PC-9 (cell line): ENCODE measurements at regions not wholly inside any gene's neighbourhood (a gene's known extent, or its start where the extent isn't known, plus 50 kb on each side); places are given as distances from the start of the nearest gene placed in this dataset.

ENCODE experiments used
- BruUV-seq: library from RNA; stranded (reverse); fragments of 400-500 nt; replicated peaks from 2 replicates; lab custom pipeline; 2021; lab: Mats Ljungman, UMichigan
- CTCF ChIA-PET: fragments of 300-600 bp; sonication (Branson Sonifier 250); formaldehyde crosslinking; loops from one replicate; lab custom pipeline; 2022; ENCODE audit warnings: antibody characterized with exemption; lab: Charles Lee
- POLR2A ChIA-PET: fragments of 300-600 bp; sonication (Branson Sonifier 250); formaldehyde crosslinking; loops from one replicate; lab custom pipeline; 2022; ENCODE audit warnings: antibody characterized with exemption; ENCODE audit not compliant: unreplicated experiment; lab: Charles Lee
- DNase-seq, 2 experiments: peaks; one replicate each; pipeline versions ENCODE4 v3.0.0 to v3.0.0-alpha.2; 2015 to 2022; ENCODE audit warnings: mixed read lengths in 1 of 2
- H2AFZ ChIP-seq: fragments of 200-600 bp; sonication (generic); 2 replicates; pipeline ENCODE4 v1.8.1; 2017; ENCODE audit warnings: antibody characterized with exemption
- H3F3A ChIP-seq: fragments of 200-600 bp; sonication (generic); 2 replicates; pipeline ENCODE4 v1.8.1; 2017; ENCODE audit warnings: antibody characterized with exemption, mild to moderate bottlenecking, low read depth; ENCODE audit not compliant: insufficient read depth
- H3K27ac ChIP-seq: fragments of 200-600 bp; sonication (generic); 2 replicates; pipeline ENCODE4 v1.6.1; 2016; ENCODE audit warnings: mixed run types
- H3K27me3 ChIP-seq: fragments of 200-600 bp; sonication (generic); 2 replicates; pipeline ENCODE4 v1.6.1; 2016; ENCODE audit warnings: low read depth, mixed run types; ENCODE audit not compliant: insufficient read depth
- H3K36me3 ChIP-seq: fragments of 200-600 bp; sonication (generic); 2 replicates; pipeline ENCODE4 v1.6.1; 2016; ENCODE audit warnings: low read depth, mixed run types
- H3K4me1 ChIP-seq: fragments of 200-600 bp; sonication (generic); replicated peaks from 2 replicates; pipeline ENCODE4 v1.6.1; 2016; ENCODE audit warnings: mixed run types; ENCODE audit not compliant: insufficient read depth
- H3K4me2 ChIP-seq: fragments of 200-600 bp; sonication (generic); 2 replicates; pipeline ENCODE4 v1.6.1; 2017; ENCODE audit warnings: mixed run types
- H3K4me3 ChIP-seq: fragments of 200-600 bp; sonication (generic); 2 replicates; pipeline ENCODE4 v1.6.1; 2016; ENCODE audit warnings: mixed run types
- H3K79me2 ChIP-seq: fragments of 200-600 bp; sonication (generic); 2 replicates; pipeline ENCODE4 v1.6.1; 2017; ENCODE audit warnings: low read depth, mixed run types
- H3K9me2 ChIP-seq: fragments of 200-600 bp; sonication (generic); 2 replicates; pipeline ENCODE4 v1.8.1; 2017; ENCODE audit warnings: mild to moderate bottlenecking; ENCODE audit not compliant: insufficient read depth
- H3K9me3 ChIP-seq: fragments of 200-600 bp; sonication (generic); 2 replicates; pipeline ENCODE4 v1.8.1; 2016; ENCODE audit warnings: low read depth; ENCODE audit not compliant: insufficient read depth
- H4K20me1 ChIP-seq: fragments of 200-600 bp; sonication (generic); 2 replicates; pipeline ENCODE4 v1.8.1; 2017; ENCODE audit not compliant: insufficient read depth
- EZH2 ChIP-seq: fragments of 200-600 bp; sonication (generic); IDR thresholded peaks from 2 replicates; pipeline ENCODE4 v1.8.0; 2017; ENCODE audit warnings: antibody characterized with exemption, low read depth
- intact Hi-C: fragments of 100-400 bp; cut with micrococcal nuclease; formaldehyde crosslinking; loops from one replicate; pipeline ENCODE4 v1.10.0; 2022; ENCODE audit not compliant: unreplicated experiment
- TF ChIP-seq, protein P1 (sequence below): fragments of 200-600 bp; sonication (generic); conservative IDR thresholded peaks from 2 replicates; pipeline ENCODE4 v1.6.1; 2017; ENCODE audit warnings: mixed run types, antibody characterized with exemption, mild to moderate bottlenecking, moderate library complexity

DNA sequence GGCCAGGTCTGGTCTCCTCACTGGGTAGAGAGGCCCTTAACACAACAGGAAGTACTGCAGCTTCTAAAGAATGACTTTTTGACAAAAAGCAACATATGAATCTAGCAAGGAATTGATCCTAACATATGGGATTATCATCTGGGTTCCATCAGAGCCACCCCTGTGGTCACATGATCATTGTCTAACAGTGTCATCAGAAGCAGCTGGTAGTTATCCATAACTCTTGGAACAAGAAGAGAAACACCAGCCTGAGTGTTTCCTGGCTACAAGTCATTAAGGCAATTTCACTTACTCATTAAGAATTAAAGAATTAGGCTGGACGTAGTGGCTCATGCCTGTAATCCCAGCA, 219.3 kb upstream of the ARID1B start:
- Histone ChIP-seq H3K4me3 (no peak overlapping the region), H4K20me1 (no peaks in the 10 kb centered on the region), H3K36me3 (no peaks in the 10 kb centered on the region), H3K4me2 (no peak overlapping the region), H2AFZ (no peak overlapping the region), H3K4me1 (no peaks in the 10 kb centered on the region), H3K9me2 (no peaks in the 10 kb centered on the region), H3K9me3 (no peaks in the 10 kb centered on the region), H3K79me2 (no peaks in the 10 kb centered on the region), H3K27me3 (no peaks in the 10 kb centered on the region), H3F3A (no peaks in the 10 kb centered on the region), H3K27ac (no peak overlapping the region)
- ChIA-PET CTCF (interaction anchor here (0.9 kb wide), 1 partner anchor 274 kb away, joined by 3 read pairs; no protein-coding TSS in a partner anchor), POLR2A (no interaction called here)
- no peak for TF ChIP-seq EZH2
- TF ChIP-seq, protein P1, sequence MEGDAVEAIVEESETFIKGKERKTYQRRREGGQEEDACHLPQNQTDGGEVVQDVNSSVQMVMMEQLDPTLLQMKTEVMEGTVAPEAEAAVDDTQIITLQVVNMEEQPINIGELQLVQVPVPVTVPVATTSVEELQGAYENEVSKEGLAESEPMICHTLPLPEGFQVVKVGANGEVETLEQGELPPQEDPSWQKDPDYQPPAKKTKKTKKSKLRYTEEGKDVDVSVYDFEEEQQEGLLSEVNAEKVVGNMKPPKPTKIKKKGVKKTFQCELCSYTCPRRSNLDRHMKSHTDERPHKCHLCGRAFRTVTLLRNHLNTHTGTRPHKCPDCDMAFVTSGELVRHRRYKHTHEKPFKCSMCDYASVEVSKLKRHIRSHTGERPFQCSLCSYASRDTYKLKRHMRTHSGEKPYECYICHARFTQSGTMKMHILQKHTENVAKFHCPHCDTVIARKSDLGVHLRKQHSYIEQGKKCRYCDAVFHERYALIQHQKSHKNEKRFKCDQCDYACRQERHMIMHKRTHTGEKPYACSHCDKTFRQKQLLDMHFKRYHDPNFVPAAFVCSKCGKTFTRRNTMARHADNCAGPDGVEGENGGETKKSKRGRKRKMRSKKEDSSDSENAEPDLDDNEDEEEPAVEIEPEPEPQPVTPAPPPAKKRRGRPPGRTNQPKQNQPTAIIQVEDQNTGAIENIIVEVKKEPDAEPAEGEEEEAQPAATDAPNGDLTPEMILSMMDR, result no peak
- intact Hi-C loops, result no loop called here
- no TSS peak for BruUV-seq
- DNase-seq, result no peak

DNA sequence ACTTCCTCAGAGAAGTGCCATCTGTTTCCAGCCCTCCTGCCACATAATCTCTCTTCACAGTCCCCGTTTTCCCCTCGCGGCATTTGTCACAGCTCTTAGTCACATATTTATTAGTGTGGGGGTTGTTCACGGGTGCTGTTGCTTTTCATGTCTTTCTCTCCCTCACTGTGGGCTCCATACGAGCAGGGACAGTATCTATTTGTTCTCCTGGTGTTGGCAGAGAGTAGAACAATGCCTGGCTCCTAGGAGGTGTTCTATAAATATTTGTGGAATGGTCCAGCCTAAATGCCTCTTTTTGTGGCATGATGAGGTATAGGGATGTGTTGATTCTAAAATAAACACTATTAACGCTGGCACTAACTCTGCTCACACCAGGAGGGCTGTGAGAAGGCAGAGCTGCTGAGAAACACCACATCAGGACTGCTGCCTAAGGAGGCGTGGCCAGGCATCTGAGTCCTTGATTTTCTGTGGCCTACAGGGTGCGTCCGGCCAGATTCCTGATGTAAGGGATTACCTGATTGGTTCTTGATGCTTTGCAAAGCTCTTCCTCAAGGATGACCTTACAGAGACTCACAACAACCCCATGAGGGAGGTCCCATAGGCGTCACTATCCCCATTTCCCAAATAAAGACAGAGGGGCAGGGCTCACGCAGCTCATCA, 219.8 kb upstream of the ARID1B start:
- Histone ChIP-seq H3K9me2 (no peaks in the 10 kb centered on the region), H3K79me2 (no peaks in the 10 kb centered on the region), H3F3A (no peaks in the 10 kb centered on the region), H2AFZ (no peak overlapping the region), H3K4me3 (no peak overlapping the region), H4K20me1 (no peaks in the 10 kb centered on the region), H3K9me3 (no peaks in the 10 kb centered on the region), H3K4me2 (no peak overlapping the region), H3K27me3 (no peaks in the 10 kb centered on the region), H3K4me1 (no peaks in the 10 kb centered on the region), H3K36me3 (no peaks in the 10 kb centered on the region), H3K27ac (no peak overlapping the region)
- intact Hi-C loops, result no loop called here
- BruUV-seq, result no TSS peak
- ChIA-PET CTCF (interaction anchor here (0.9 kb wide), 1 partner anchor 275 kb away, joined by 3 read pairs; no protein-coding TSS in a partner anchor), POLR2A (no interaction called here)
- no peak for DNase-seq
- TF ChIP-seq, protein P1, result no peak

DNA sequence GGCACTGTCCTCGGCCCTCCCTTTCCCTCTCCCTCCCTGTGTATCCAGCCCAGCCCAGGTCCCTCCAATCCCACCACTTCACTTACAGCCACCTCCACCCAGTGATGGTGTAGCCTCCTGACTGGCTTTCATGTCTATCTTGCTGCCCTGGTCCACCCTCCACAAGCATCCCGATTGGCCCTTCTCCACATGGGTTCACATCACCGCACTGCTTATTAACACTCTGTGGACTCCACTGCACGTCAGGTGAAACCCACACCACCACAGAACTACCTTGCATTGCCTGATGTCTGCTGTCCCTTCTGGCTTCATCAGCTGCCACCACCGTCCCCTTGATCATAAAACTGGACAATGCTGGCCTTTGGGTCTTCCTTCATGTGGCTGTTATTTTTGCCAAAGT, 220.4 kb upstream of the ARID1B start:
- Histone ChIP-seq H3K79me2 (no peaks in the 10 kb centered on the region), H3K4me3 (no peak overlapping the region), H3K9me3 (no peaks in the 10 kb centered on the region), H4K20me1 (no peaks in the 10 kb centered on the region), H3K9me2 (no peaks in the 10 kb centered on the region), H3K4me1 (no peaks in the 10 kb centered on the region), H3K36me3 (no peaks in the 10 kb centered on the region), H2AFZ (no peak overlapping the region), H3K4me2 (no peak overlapping the region), H3K27ac (no peak overlapping the region), H3F3A (no peaks in the 10 kb centered on the region), H3K27me3 (no peaks in the 10 kb centered on the region)
- TF ChIP-seq, protein P1, result no peak
- ChIA-PET POLR2A (no interaction called here), CTCF (no interaction called here)
- intact Hi-C loops, result no loop called here
- no TSS peak for BruUV-seq
- no peak for DNase-seq
